ENCODE measurements at regions not wholly inside any gene's neighbourhood (a gene's known extent, or its start where the extent isn't known, plus 50 kb on each side); places are given as distances from the start of the nearest gene placed in this dataset.

GRCh38 chr6:98641949-98642719 lies 192.2 kb upstream of the POU3F2 start:
- no peak for TF ChIP-seq POLR2A (IDR thresholded peaks at IDR 0.05; ENCODE audit: low read length)
- TF ChIP-seq GATA1 (IDR thresholded peaks at IDR 0.05; ENCODE audit: low read depth, low read length): no peak
